Astrocyte (in vitro differentiated cells and primary cell): ENCODE measurements at regions not wholly inside any gene's neighbourhood (a gene's known extent, or its start where the extent isn't known, plus 50 kb on each side); places are given as distances from the start of the nearest gene placed in this dataset.

Experiments
- DNase-seq: peaks from one replicate; pipeline ENCODE4 v3.0.0-alpha.2; 2010; ENCODE audit warnings: low read depth
- FAIRE-seq: peaks from 2 replicates; lab custom pipeline; 2011; peaks lifted over from hg19 to GRCh38; lab: Jason Lieb, UNC
- H2AFZ ChIP-seq: 2 replicates; pipeline ENCODE4 v1.6.0; 2012; ENCODE audit warnings: low read depth, low read length, inconsistent platforms
- H3K27ac ChIP-seq: 2 replicates; pipeline ENCODE4 v1.5.1; 2011; ENCODE audit warnings: low read depth, low read length, inconsistent platforms
- H3K27me3 ChIP-seq: 2 replicates; pipeline ENCODE4 v1.6.0; 2011; ENCODE audit warnings: low read length, inconsistent platforms; ENCODE audit not compliant: insufficient read depth
- H3K36me3 ChIP-seq: 2 replicates; pipeline ENCODE4 v1.5.1; 2011; ENCODE audit warnings: low read length, inconsistent platforms; ENCODE audit not compliant: insufficient read depth
- H3K4me1 ChIP-seq: 2 replicates; pipeline ENCODE4 v1.5.1; 2011; ENCODE audit warnings: low read length, inconsistent platforms; ENCODE audit not compliant: insufficient read depth
- H3K4me2 ChIP-seq: 2 replicates; pipeline ENCODE4 v1.6.0; 2012; ENCODE audit warnings: low read length, inconsistent platforms
- H3K4me3 ChIP-seq: 2 replicates; pipeline ENCODE4 v1.5.1; 2011; ENCODE audit warnings: low read depth, mild to moderate bottlenecking, low read length, inconsistent platforms; ENCODE audit not compliant: insufficient read depth
- H3K79me2 ChIP-seq: 2 replicates; pipeline ENCODE4 v1.6.0; 2012; ENCODE audit warnings: mild to moderate bottlenecking, low read length, inconsistent platforms; ENCODE audit not compliant: insufficient read depth
- H3K9ac ChIP-seq: 2 replicates; pipeline ENCODE4 v1.6.0; 2012; ENCODE audit warnings: mild to moderate bottlenecking, low read length, inconsistent platforms
- H3K9me3 ChIP-seq: 2 replicates; pipeline ENCODE4 v1.5.1; 2012; ENCODE audit warnings: low read depth, mild to moderate bottlenecking, low read length, inconsistent platforms; ENCODE audit not compliant: insufficient read depth
- H4K20me1 ChIP-seq: 2 replicates; pipeline ENCODE4 v1.6.0; 2012; ENCODE audit warnings: low read length, inconsistent platforms; ENCODE audit not compliant: insufficient read depth
- H3K27ac Mint-ChIP-seq: one replicate; pipeline ENCODE4 v1.8.0; 2021; ENCODE audit warnings: mild to moderate bottlenecking, mixed read lengths; ENCODE audit not compliant: unreplicated experiment
- H3K27me3 Mint-ChIP-seq: one replicate; pipeline ENCODE4 v1.8.0; 2021; ENCODE audit warnings: low read depth, mixed read lengths; ENCODE audit not compliant: unreplicated experiment
- H3K36me3 Mint-ChIP-seq: one replicate; pipeline ENCODE4 v1.8.0; 2021; ENCODE audit warnings: low read depth, mixed read lengths; ENCODE audit not compliant: unreplicated experiment
- H3K4me1 Mint-ChIP-seq: one replicate; pipeline ENCODE4 v1.8.0; 2021; ENCODE audit warnings: low read depth, mixed read lengths; ENCODE audit not compliant: unreplicated experiment
- H3K4me3 Mint-ChIP-seq: one replicate; pipeline ENCODE4 v1.8.0; 2021; ENCODE audit warnings: mild to moderate bottlenecking, moderate library complexity, mixed read lengths; ENCODE audit not compliant: unreplicated experiment
- H3K9me3 Mint-ChIP-seq: one replicate; pipeline ENCODE4 v1.8.0; 2021; ENCODE audit warnings: mild to moderate bottlenecking, mixed read lengths; ENCODE audit not compliant: unreplicated experiment
- EZH2 ChIP-seq: IDR thresholded peaks from 2 replicates; pipeline ENCODE4 v1.6.1; 2012; ENCODE audit warnings: mild to moderate bottlenecking, low read length, inconsistent platforms; ENCODE audit not compliant: insufficient read depth
- TF ChIP-seq, protein P1 (sequence below): IDR thresholded peaks from 2 replicates; pipeline ENCODE4 v1.5.1; 2011; ENCODE audit warnings: low read depth, mild to moderate bottlenecking, inconsistent platforms, low read length, moderate library complexity; ENCODE audit not compliant: insufficient read depth

- H3K4me2 ChIP-seq, result no peak overlapping the region
- H2AFZ ChIP-seq, result no peak overlapping the region
- H3K27me3 ChIP-seq, result no peaks in the 10 kb centered on the region
- no peak for DNase-seq
- FAIRE-seq, result no peak
- H3K4me3 ChIP-seq, result no peak overlapping the region
- H3K36me3 ChIP-seq, result no peaks in the 10 kb centered on the region
- H4K20me1 ChIP-seq, result no peaks in the 10 kb centered on the region
- H3K4me1 ChIP-seq, result no peaks in the 10 kb centered on the region
- no peaks in the 10 kb centered on the region for H3K9me3 ChIP-seq
- no peak for TF ChIP-seq EZH2
- TF ChIP-seq, protein P1, sequence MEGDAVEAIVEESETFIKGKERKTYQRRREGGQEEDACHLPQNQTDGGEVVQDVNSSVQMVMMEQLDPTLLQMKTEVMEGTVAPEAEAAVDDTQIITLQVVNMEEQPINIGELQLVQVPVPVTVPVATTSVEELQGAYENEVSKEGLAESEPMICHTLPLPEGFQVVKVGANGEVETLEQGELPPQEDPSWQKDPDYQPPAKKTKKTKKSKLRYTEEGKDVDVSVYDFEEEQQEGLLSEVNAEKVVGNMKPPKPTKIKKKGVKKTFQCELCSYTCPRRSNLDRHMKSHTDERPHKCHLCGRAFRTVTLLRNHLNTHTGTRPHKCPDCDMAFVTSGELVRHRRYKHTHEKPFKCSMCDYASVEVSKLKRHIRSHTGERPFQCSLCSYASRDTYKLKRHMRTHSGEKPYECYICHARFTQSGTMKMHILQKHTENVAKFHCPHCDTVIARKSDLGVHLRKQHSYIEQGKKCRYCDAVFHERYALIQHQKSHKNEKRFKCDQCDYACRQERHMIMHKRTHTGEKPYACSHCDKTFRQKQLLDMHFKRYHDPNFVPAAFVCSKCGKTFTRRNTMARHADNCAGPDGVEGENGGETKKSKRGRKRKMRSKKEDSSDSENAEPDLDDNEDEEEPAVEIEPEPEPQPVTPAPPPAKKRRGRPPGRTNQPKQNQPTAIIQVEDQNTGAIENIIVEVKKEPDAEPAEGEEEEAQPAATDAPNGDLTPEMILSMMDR, result no peak
- no peaks in the 10 kb centered on the region for H3K36me3 Mint-ChIP-seq
- no peak overlapping the region for H3K27ac ChIP-seq
- H3K9ac ChIP-seq, result no peak overlapping the region
- H3K4me3 Mint-ChIP-seq, result no peak overlapping the region
- H3K27ac Mint-ChIP-seq, result no peak overlapping the region
- H3K79me2 ChIP-seq, result no peaks in the 10 kb centered on the region
- no peaks in the 10 kb centered on the region for H3K4me1 Mint-ChIP-seq
- no peaks in the 10 kb centered on the region for H3K27me3 Mint-ChIP-seq
- H3K9me3 Mint-ChIP-seq, result no peaks in the 10 kb centered on the region
Measured at GRCh38 chr3:166731701-166732100, 648.4 kb downstream of the ZBBX start.

GRCh38 chr3:166721466-166721865 is 658.6 kb downstream of the ZBBX start:
- Histone ChIP-seq H3K27me3 (no peaks in the 10 kb centered on the region), H3K79me2 (no peaks in the 10 kb centered on the region), H3K27ac (no peak overlapping the region), H2AFZ (no peak overlapping the region), H3K4me3 (no peak overlapping the region), H3K9me3 (no peaks in the 10 kb centered on the region), H4K20me1 (no peaks in the 10 kb centered on the region), H3K4me2 (no peak overlapping the region), H3K4me1 (no peaks in the 10 kb centered on the region), H3K36me3 (no peaks in the 10 kb centered on the region), H3K9ac (no peak overlapping the region)
- Mint-ChIP-seq H3K4me1 (no peaks in the 10 kb centered on the region), H3K27me3 (no peaks in the 10 kb centered on the region), H3K4me3 (no peak overlapping the region), H3K9me3 (no peaks in the 10 kb centered on the region), H3K36me3 (no peaks in the 10 kb centered on the region), H3K27ac (no peak overlapping the region)
- FAIRE-seq (no peak), DNase-seq (no peak)
- TF ChIP-seq, protein P1, result no peak
- TF ChIP-seq EZH2, result no peak

DNA sequence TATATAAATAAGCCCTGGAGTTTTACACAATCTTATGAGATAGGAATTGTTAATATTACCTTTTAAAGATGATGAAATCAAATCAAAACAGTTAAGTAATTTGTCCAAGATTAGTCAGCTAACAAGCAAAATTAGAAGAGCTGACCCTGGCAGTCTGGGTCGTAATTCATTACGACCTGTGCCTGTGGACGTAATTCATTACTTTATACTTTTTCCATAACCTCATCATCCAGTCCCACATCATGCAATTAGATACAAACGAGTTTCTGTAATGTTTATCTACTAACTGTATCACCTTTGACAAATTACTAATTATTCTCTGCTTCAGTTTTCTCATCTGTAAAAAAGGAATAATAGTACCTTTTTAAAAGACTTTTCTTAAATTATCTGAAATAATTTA is 665.9 kb downstream of the ZBBX start:
- no peak overlapping the region for H3K4me3 Mint-ChIP-seq
- no peaks in the 10 kb centered on the region for H3K9me3 ChIP-seq
- H3K27me3 ChIP-seq, result no peaks in the 10 kb centered on the region
- no peak overlapping the region for H3K4me2 ChIP-seq
- no peak overlapping the region for H2AFZ ChIP-seq
- FAIRE-seq (no peak), DNase-seq (no peak)
- H3K36me3 Mint-ChIP-seq, result no peaks in the 10 kb centered on the region
- H3K79me2 ChIP-seq, result no peaks in the 10 kb centered on the region
- no peak overlapping the region for H3K27ac ChIP-seq
- no peak for TF ChIP-seq EZH2
- TF ChIP-seq, protein P1, result no peak
- no peak overlapping the region for H3K27ac Mint-ChIP-seq
- H3K4me3 ChIP-seq, result no peak overlapping the region
- no peaks in the 10 kb centered on the region for H3K27me3 Mint-ChIP-seq
- H3K4me1 Mint-ChIP-seq, result no peaks in the 10 kb centered on the region
- no peaks in the 10 kb centered on the region for H3K4me1 ChIP-seq
- no peak overlapping the region for H3K9ac ChIP-seq
- H4K20me1 ChIP-seq, result no peaks in the 10 kb centered on the region
- no peaks in the 10 kb centered on the region for H3K9me3 Mint-ChIP-seq
- H3K36me3 ChIP-seq, result no peaks in the 10 kb centered on the region
